GM12878 (cell line): ENCODE measurements at regions not wholly inside any gene's neighbourhood (a gene's known extent, or its start where the extent isn't known, plus 50 kb on each side); places are given as distances from the start of the nearest gene placed in this dataset.

Experiments
- HDAC2 ChIP-seq: fragments of 200-600 bp; sonication (generic); IDR thresholded peaks from 2 replicates; pipeline ENCODE4 v1.6.1; 2017
- JUNB ChIP-seq: IDR thresholded peaks from 2 replicates; pipeline ENCODE4 v1.6.1; 2016; ENCODE audit warnings: antibody characterized with exemption, mild to moderate bottlenecking

DNA sequence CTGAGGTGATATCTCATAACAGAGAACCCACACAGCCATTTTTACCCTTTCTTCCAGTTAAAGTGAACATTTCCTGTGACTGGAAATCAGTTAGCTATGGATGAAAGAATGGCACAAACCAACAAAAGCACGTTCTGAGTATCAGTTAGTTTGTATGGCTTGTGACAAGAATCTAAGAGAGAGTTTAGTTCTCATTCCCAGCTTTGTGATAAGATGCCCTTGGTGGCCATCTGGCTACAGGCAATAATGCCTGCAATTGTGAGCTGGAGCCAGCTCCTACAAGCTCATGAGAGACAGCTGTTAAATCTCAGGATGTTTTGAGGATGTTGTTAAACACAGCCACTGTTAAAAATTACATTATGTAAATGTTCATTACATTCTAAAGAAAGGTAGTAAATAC lies 122.0 kb upstream of the FRMD6 start:
- no peak for TF ChIP-seq JUNB
- TF ChIP-seq HDAC2 = no peak
